Neuronal stem cell (in vitro differentiated cells): ENCODE measurements at regions not wholly inside any gene's neighbourhood (a gene's known extent, or its start where the extent isn't known, plus 50 kb on each side); places are given as distances from the start of the nearest gene placed in this dataset.
A peak's percentile ranks its signal among the peaks of the same experiment; 100 is the strongest.

Source experiments
- DNase-seq: peaks from one replicate; pipeline ENCODE4 v3.0.0-alpha.2; 2013; ENCODE audit warnings: low spot score
- H2AFZ ChIP-seq: one replicate; pipeline ENCODE4 v1.6.1; 2013; ENCODE audit warnings: mild to moderate bottlenecking, low read length, inconsistent platforms
- H2AK5ac ChIP-seq: 2 replicates; pipeline ENCODE4 v1.6.1; 2013; ENCODE audit warnings: low read depth, mild to moderate bottlenecking, inconsistent platforms, low read length, moderate library complexity, mixed read lengths
- H2BK120ac ChIP-seq: 2 replicates; pipeline ENCODE4 v1.6.1; 2013; ENCODE audit warnings: low read depth, mild to moderate bottlenecking, inconsistent platforms, low read length, moderate library complexity, mixed read lengths
- H2BK12ac ChIP-seq: one replicate; pipeline ENCODE4 v1.6.1; 2013; ENCODE audit warnings: low read length, inconsistent platforms
- H2BK15ac ChIP-seq: 2 replicates; pipeline ENCODE4 v1.6.1; 2013; ENCODE audit warnings: mild to moderate bottlenecking, low read length, inconsistent platforms, mixed read lengths
- H2BK5ac ChIP-seq: one replicate; pipeline ENCODE4 v1.6.1; 2013; ENCODE audit warnings: inconsistent platforms, mild to moderate bottlenecking, low read length, moderate library complexity
- H3K14ac ChIP-seq: one replicate; pipeline ENCODE4 v1.6.1; 2013; ENCODE audit warnings: low read length, inconsistent platforms
- H3K18ac ChIP-seq: 2 replicates; pipeline ENCODE4 v1.6.1; 2013; ENCODE audit warnings: low read length, inconsistent platforms
- H3K23ac ChIP-seq: 2 replicates; pipeline ENCODE4 v1.6.1; 2013; ENCODE audit warnings: low read depth, mild to moderate bottlenecking, mixed read lengths, low read length, inconsistent platforms; ENCODE audit not compliant: poor library complexity
- H3K27ac ChIP-seq: replicated peaks from 3 replicates; pipeline ENCODE4 v1.5.1; 2013; ENCODE audit warnings: low read length, inconsistent platforms
- H3K27me3 ChIP-seq, 3 experiments: 2 replicates each; pipeline ENCODE4 v1.6.1; 2013; ENCODE audit warnings: low read length in 3 of 3, mild to moderate bottlenecking in 2 of 3, inconsistent platforms in 1 of 3, low read depth in 1 of 3, mixed read lengths in 1 of 3, moderate library complexity in 1 of 3; ENCODE audit not compliant: control insufficient read depth in 3 of 3, insufficient read depth in 3 of 3
- H3K36me3 ChIP-seq, 2 donors: replicated peaks in 1 of 2; 2 replicates each; pipeline ENCODE4 v1.6.1; 2013; ENCODE audit warnings: low read length in 2 of 2; ENCODE audit not compliant: control insufficient read depth in 2 of 2, insufficient read depth in 2 of 2
- H3K4ac ChIP-seq: 2 replicates; pipeline ENCODE4 v1.6.1; 2013; ENCODE audit warnings: inconsistent platforms, mild to moderate bottlenecking, low read length, moderate library complexity
- H3K4me1 ChIP-seq, 2 donors: 1 replicate in 1 of 2; 2 replicates in 1 of 2; pipeline ENCODE4 v1.6.1; 2013; ENCODE audit warnings: low read length in 2 of 2, low read depth in 1 of 2; ENCODE audit not compliant: control insufficient read depth in 2 of 2, insufficient read depth in 1 of 2
- H3K4me2 ChIP-seq: one replicate; pipeline ENCODE4 v1.6.1; 2013; ENCODE audit warnings: mild to moderate bottlenecking, low read length, inconsistent platforms; ENCODE audit not compliant: insufficient read depth, poor library complexity, severe bottlenecking
- H3K4me3 ChIP-seq, 2 donors: 2 replicates each; pipeline ENCODE4 v1.5.1; 2013; ENCODE audit warnings: low read length in 2 of 2, mild to moderate bottlenecking in 2 of 2, inconsistent platforms in 1 of 2, moderate library complexity in 1 of 2
- H3K79me1 ChIP-seq: one replicate; pipeline ENCODE4 v1.6.1; 2013; ENCODE audit warnings: low read depth, mild to moderate bottlenecking, inconsistent platforms, low read length, moderate library complexity
- H3K9ac ChIP-seq: one replicate; pipeline ENCODE4 v1.6.1; 2013; ENCODE audit warnings: mild to moderate bottlenecking, low read depth, low read length, inconsistent platforms; ENCODE audit not compliant: poor library complexity
- H3K9me3 ChIP-seq, 2 donors: replicated peaks in 1 of 2; 2 replicates each; pipeline versions ENCODE3 to v1.6.1; 2013; ENCODE audit warnings: low read length in 2 of 2, mild to moderate bottlenecking in 2 of 2, inconsistent platforms in 1 of 2, low read depth in 1 of 2, mixed read lengths in 1 of 2, moderate library complexity in 1 of 2; ENCODE audit not compliant: control insufficient read depth in 2 of 2, insufficient read depth in 1 of 2
- H4K8ac ChIP-seq: one replicate; pipeline ENCODE4 v1.6.1; 2013; ENCODE audit warnings: low read depth, mild to moderate bottlenecking, inconsistent platforms, low read length, moderate library complexity
- H4K91ac ChIP-seq: one replicate; pipeline ENCODE4 v1.6.1; 2013; ENCODE audit warnings: low read length, low read depth, mild to moderate bottlenecking, inconsistent platforms; ENCODE audit not compliant: poor library complexity
- WGBS, 2 donors: extraction: QIAGEN DNeasy Blood & Tissue Kit; methylation state at CpG; one replicate each; pipeline ENCODE4 v1.1.7; 2013; ENCODE audit warnings: missing lambda C conversion rate in 2 of 2, mixed read lengths in 1 of 2; ENCODE audit not compliant: insufficient read length in 2 of 2, insufficient replicate concordance in 1 of 2; ENCODE audit errors: extremely low coverage in 2 of 2; 5-methylcytosine and 5-hydroxymethylcytosine counted together

DNA sequence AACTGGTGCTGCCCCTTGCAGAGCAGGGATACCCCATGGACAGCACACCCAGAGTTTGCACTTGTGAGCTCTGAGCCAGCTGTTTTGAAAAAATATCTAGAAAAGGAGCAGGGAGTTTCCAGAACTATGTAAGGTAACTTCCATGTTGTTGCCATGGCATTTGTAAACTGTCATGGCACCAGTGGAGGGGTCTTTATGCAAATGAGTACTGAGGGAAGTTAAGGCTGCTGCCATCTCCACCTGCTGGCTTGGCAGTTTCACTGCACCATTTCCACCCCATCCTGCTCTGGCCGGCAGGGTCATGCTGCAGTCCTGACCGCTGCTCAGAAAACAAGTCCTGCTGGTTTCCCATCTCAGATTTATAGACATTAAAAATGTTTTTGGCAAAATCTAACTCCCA is 52.3 kb upstream of the SNTG2 start:
- Histone ChIP-seq H4K8ac (no peak overlapping the region), H2BK120ac (no peak overlapping the region), H2AK5ac (no peak overlapping the region), H3K4me2 (no peak overlapping the region), H3K9ac (no peak overlapping the region), H2BK12ac (no peak overlapping the region), H3K79me1 (no peaks in the 10 kb centered on the region), H4K91ac (no peak overlapping the region), H3K27me3 (no peaks in the 10 kb centered on the region), H3K14ac (no peak overlapping the region), H2BK15ac (no peak overlapping the region), H3K36me3 (no peaks in the 10 kb centered on the region), H2BK5ac (no peak overlapping the region), H3K4ac (no peak overlapping the region), H3K18ac (no peak overlapping the region), H3K4me1 (peaks cover 0 to under 1% of the 10 kb centered on the region in 2 donors), H3K4me3 (no peak overlapping the region), H3K9me3 (peaks cover 0 to 7% of the 10 kb centered on the region in 2 donors), H3K23ac (no peak overlapping the region), H3K27ac (no peak overlapping the region), H2AFZ (no peak overlapping the region)
- DNase-seq, result no peak
- no CpG with 5 or more reads among the region's 2 CpGs for WGBS, 2 donors

DNA sequence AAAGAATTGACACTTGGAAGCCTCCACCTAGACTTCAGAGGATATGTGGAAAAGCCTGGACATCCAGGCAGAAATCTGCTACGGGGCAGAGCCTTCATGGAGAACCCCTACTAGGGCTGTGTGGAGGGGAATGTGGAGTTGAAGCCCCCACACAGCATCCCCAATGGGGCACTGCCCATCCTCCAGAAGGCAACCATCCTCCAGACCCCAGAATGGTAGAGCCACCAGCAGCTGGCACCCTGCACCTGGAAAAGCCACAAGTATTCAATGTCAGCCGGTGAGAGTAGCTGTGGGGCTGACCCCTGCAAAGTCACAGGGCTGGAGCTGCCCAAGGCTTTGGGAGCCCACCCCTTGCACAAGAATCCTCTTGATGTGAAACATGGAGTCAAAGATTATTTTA is 53.6 kb upstream of the SNTG2 start:
- Histone ChIP-seq H2AK5ac (no peak overlapping the region), H2BK5ac (no peak overlapping the region), H2BK120ac (no peak overlapping the region), H3K9ac (no peak overlapping the region), H3K14ac (no peak overlapping the region), H2BK12ac (no peak overlapping the region), H3K4ac (no peak overlapping the region), H3K9me3 (peaks cover 0 to 7% of the 10 kb centered on the region in 2 donors), H4K8ac (no peak overlapping the region), H3K36me3 (no peaks in the 10 kb centered on the region), H3K4me2 (no peak overlapping the region), H2AFZ (no peak overlapping the region), H3K27ac (no peak overlapping the region), H2BK15ac (no peak overlapping the region), H3K27me3 (no peaks in the 10 kb centered on the region), H3K23ac (no peak overlapping the region), H3K4me1 (peaks cover 0 to 2% of the 10 kb centered on the region in 2 donors), H3K4me3 (peak overlapping the region in 1 of 2 donors; percentile 23), H3K79me1 (no peaks in the 10 kb centered on the region), H3K18ac (no peak overlapping the region), H4K91ac (no peak overlapping the region)
- no peak for DNase-seq
- no CpG with 5 or more reads among the region's 2 CpGs for WGBS, 2 donors

GRCh38 chr2:893311-893710 is 57.3 kb upstream of the SNTG2 start:
- H3K4me2 ChIP-seq, result no peak overlapping the region
- no peaks in the 10 kb centered on the region for H3K27me3 ChIP-seq
- peaks cover 0 to 4% of the 10 kb centered on the region in 2 donors for H3K9me3 ChIP-seq
- H3K4me1 ChIP-seq, result peaks cover 0 to 2% of the 10 kb centered on the region in 2 donors
- no peaks in the 10 kb centered on the region for H3K36me3 ChIP-seq
- no peak overlapping the region for H4K91ac ChIP-seq
- H2BK120ac ChIP-seq, result no peak overlapping the region
- H3K79me1 ChIP-seq, result no peaks in the 10 kb centered on the region
- no peak overlapping the region for H3K27ac ChIP-seq
- no peak overlapping the region for H2BK5ac ChIP-seq
- WGBS, 2 donors, result no CpG with 5 or more reads among the region's 7 CpGs
- H3K23ac ChIP-seq, result no peak overlapping the region
- H2AK5ac ChIP-seq, result no peak overlapping the region
- no peak overlapping the region for H2BK12ac ChIP-seq
- no peak overlapping the region for H4K8ac ChIP-seq
- H2BK15ac ChIP-seq, result no peak overlapping the region
- H3K4me3 ChIP-seq, result no peak overlapping the region
- no peak overlapping the region for H3K18ac ChIP-seq
- peak overlapping the region; percentile 36 for H3K9ac ChIP-seq
- no peak overlapping the region for H2AFZ ChIP-seq
- no peak overlapping the region for H3K14ac ChIP-seq
- H3K4ac ChIP-seq, result no peak overlapping the region
- no peak for DNase-seq

- Histone ChIP-seq H2BK12ac (no peak overlapping the region), H3K9ac (no peak overlapping the region), H2BK120ac (no peak overlapping the region), H4K8ac (no peak overlapping the region), H4K91ac (no peak overlapping the region), H2AFZ (no peak overlapping the region), H3K79me1 (no peaks in the 10 kb centered on the region), H2BK15ac (peak overlapping the region; percentile 35), H3K14ac (no peak overlapping the region), H3K18ac (no peak overlapping the region), H3K36me3 (no peaks in the 10 kb centered on the region), H2BK5ac (no peak overlapping the region), H3K27ac (no peak overlapping the region), H2AK5ac (no peak overlapping the region), H3K4me2 (no peak overlapping the region), H3K27me3 (no peaks in the 10 kb centered on the region), H3K23ac (no peak overlapping the region), H3K9me3 (peaks cover 0 to 4% of the 10 kb centered on the region in 2 donors), H3K4me3 (no peak overlapping the region), H3K4me1 (peaks cover 0 to 2% of the 10 kb centered on the region in 2 donors), H3K4ac (no peak overlapping the region)
- DNase-seq, result no peak
- no CpG with 5 or more reads among the region's 13 CpGs for WGBS, 2 donors
Observed at GRCh38 chr2:892892-893291, 57.8 kb upstream of the SNTG2 start.
